CD4-positive, alpha-beta T cell treated with Interleukin-15 for 4 hours (primary cell): ENCODE measurements at regions not wholly inside any gene's neighbourhood (a gene's known extent, or its start where the extent isn't known, plus 50 kb on each side); places are given as distances from the start of the nearest gene placed in this dataset.

ENCODE experiments used
- DNase-seq: peaks from one replicate; pipeline ENCODE4 v3.0.0-alpha.2; 2020; ENCODE audit warnings: low spot score

- DNase-seq, result no peak
These were observed 180.4 kb upstream of the JARID2 start for GRCh38 chr6:15065261-15065989.

- DNase-seq, result no peak
These were observed 179.6 kb upstream of the JARID2 start for GRCh38 chr6:15066089-15066758.

GRCh38 chr6:15073344-15073789 is 172.5 kb upstream of the JARID2 start:
- DNase-seq, result no peak

GRCh38 chr6:15073883-15074465 is 171.9 kb upstream of the JARID2 start:
- no peak for DNase-seq

- DNase-seq, result no peak
These were observed 171.1 kb upstream of the JARID2 start for GRCh38 chr6:15074806-15075205.

- DNase-seq, result no peak
These were observed 169.3 kb upstream of the JARID2 start for GRCh38 chr6:15076565-15076964.

- no peak for DNase-seq
These were observed 168.9 kb upstream of the JARID2 start for GRCh38 chr6:15077006-15077405.

- no peak for DNase-seq
These were observed 167.9 kb upstream of the JARID2 start for GRCh38 chr6:15077961-15078360.

GRCh38 chr6:15079288-15079817 is 166.5 kb upstream of the JARID2 start:
- no peak for DNase-seq

GRCh38 chr6:15080895-15081294 is 165.0 kb upstream of the JARID2 start:
- no peak for DNase-seq

GRCh38 chr6:15081447-15081846 is 164.4 kb upstream of the JARID2 start:
- no peak for DNase-seq

- DNase-seq, result no peak
These were observed 163.2 kb upstream of the JARID2 start for GRCh38 chr6:15082708-15083107.

GRCh38 chr6:15086348-15087158 is 159.3 kb upstream of the JARID2 start:
- no peak for DNase-seq

- no peak for DNase-seq
These were observed 158.7 kb upstream of the JARID2 start for GRCh38 chr6:15087186-15087589.

GRCh38 chr6:15088904-15089568 is 156.8 kb upstream of the JARID2 start:
- DNase-seq, result no peak

- DNase-seq, result no peak
These were observed 156.2 kb upstream of the JARID2 start for GRCh38 chr6:15089569-15090144.

GRCh38 chr6:15090145-15090579 is 155.7 kb upstream of the JARID2 start:
- no peak for DNase-seq

- no peak for DNase-seq
These were observed 155.0 kb upstream of the JARID2 start for GRCh38 chr6:15090745-15091384.

- no peak for DNase-seq
These were observed 148.7 kb upstream of the JARID2 start for GRCh38 chr6:15096894-15097837.

- no peak for DNase-seq
These were observed 144.7 kb upstream of the JARID2 start for GRCh38 chr6:15101130-15101529.
